Mammary epithelial cell (primary cell): ENCODE measurements at regions not wholly inside any gene's neighbourhood (a gene's known extent, or its start where the extent isn't known, plus 50 kb on each side); places are given as distances from the start of the nearest gene placed in this dataset.

Experiments
- EZH2 ChIP-seq: IDR thresholded peaks from 2 replicates; pipeline ENCODE4 v1.6.1; 2012; ENCODE audit warnings: low read length, inconsistent platforms, borderline replicate concordance
- TF ChIP-seq, protein P1 (sequence below), 2 donors: IDR thresholded peaks in 1 of 2; conservative IDR thresholded peaks in 1 of 2; 2 replicates each; pipeline ENCODE4 v1.5.1; 2011 to 2012; ENCODE audit warnings: inconsistent platforms in 2 of 2, low read length in 2 of 2, mild to moderate bottlenecking in 2 of 2, control low read depth in 1 of 2, low read depth in 1 of 2; ENCODE audit not compliant: insufficient read depth in 1 of 2; ENCODE audit errors: extremely low read depth in 1 of 2

DNA sequence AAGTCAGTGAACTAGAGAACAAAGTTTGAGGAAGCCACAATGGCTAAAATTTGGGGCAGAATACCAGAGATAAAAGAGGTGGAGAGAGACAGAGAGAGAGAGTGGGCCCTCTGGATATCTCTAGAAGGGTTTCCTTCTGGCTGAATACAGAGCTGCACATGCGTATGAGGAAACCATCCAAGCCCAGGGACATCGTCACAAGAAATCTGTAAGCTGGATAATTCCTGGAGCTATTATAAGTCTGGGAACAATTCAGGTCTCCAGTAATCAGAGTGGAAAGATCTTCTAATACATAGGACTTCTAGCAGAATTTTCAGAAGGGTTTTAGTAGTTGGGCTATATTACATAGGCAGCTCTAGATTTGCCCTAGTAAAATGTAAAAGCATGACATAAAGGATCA lies 415.7 kb upstream of the MTPN start:
- TF ChIP-seq, protein P1, sequence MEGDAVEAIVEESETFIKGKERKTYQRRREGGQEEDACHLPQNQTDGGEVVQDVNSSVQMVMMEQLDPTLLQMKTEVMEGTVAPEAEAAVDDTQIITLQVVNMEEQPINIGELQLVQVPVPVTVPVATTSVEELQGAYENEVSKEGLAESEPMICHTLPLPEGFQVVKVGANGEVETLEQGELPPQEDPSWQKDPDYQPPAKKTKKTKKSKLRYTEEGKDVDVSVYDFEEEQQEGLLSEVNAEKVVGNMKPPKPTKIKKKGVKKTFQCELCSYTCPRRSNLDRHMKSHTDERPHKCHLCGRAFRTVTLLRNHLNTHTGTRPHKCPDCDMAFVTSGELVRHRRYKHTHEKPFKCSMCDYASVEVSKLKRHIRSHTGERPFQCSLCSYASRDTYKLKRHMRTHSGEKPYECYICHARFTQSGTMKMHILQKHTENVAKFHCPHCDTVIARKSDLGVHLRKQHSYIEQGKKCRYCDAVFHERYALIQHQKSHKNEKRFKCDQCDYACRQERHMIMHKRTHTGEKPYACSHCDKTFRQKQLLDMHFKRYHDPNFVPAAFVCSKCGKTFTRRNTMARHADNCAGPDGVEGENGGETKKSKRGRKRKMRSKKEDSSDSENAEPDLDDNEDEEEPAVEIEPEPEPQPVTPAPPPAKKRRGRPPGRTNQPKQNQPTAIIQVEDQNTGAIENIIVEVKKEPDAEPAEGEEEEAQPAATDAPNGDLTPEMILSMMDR (conservative IDR thresholded peaks at IDR 0.05 in 1 of 2, IDR thresholded peaks at IDR 0.05 in 1 of 2; ENCODE audit: extremely low read depth in 1 of 2, insufficient read depth in 1 of 2, low read depth in 1 of 2, low read length in 2 of 2) = no peak
- no peak for TF ChIP-seq EZH2
